Raji (cell line): ENCODE measurements at regions not wholly inside any gene's neighbourhood (a gene's known extent, or its start where the extent isn't known, plus 50 kb on each side); places are given as distances from the start of the nearest gene placed in this dataset.

Experiments used
- POLR2A ChIP-seq: IDR thresholded peaks from 2 replicates; pipeline ENCODE4 v1.6.1; 2011; ENCODE audit warnings: low read depth, low read length, control low read depth; ENCODE audit not compliant: insufficient read depth

DNA sequence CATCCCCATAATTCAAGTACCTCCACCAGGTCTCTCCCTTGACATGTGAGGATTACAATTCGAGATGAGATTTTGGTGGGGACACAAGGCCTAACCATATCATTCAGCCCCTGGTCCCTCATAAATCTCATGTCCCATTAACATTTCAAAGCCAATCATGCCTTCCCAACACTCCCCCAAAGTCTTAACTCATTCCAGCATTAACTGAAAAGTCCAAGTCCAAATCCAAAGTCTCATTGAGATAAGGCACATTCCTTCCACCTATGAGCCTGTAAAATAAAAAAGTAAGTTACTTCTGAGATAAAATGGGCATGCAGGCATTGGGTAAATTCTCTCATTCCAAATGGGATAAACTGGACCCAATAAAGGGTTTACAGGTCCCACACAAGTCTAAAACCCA is 849.7 kb downstream of the BCL11A start:
- TF ChIP-seq POLR2A, result no peak

DNA sequence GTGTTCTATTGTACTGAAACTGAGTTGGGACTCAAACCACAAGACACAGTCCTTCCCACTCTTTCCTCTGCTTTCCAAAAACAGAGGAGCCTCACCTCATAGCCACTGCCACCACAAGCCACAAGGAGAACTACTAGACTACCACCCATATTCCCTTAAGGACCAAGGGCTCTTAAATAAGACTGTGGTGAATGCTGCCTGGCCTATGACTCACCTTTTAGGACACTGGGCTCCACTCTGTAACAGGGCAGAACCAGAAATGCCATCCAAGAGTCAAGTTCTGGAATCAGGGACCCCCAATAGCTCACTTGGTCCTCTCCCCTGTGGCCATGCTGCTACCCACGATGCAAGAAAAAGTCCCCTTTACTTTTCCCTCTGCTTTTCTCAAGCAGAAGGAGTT is 851.4 kb downstream of the BCL11A start:
- no peak for TF ChIP-seq POLR2A

DNA sequence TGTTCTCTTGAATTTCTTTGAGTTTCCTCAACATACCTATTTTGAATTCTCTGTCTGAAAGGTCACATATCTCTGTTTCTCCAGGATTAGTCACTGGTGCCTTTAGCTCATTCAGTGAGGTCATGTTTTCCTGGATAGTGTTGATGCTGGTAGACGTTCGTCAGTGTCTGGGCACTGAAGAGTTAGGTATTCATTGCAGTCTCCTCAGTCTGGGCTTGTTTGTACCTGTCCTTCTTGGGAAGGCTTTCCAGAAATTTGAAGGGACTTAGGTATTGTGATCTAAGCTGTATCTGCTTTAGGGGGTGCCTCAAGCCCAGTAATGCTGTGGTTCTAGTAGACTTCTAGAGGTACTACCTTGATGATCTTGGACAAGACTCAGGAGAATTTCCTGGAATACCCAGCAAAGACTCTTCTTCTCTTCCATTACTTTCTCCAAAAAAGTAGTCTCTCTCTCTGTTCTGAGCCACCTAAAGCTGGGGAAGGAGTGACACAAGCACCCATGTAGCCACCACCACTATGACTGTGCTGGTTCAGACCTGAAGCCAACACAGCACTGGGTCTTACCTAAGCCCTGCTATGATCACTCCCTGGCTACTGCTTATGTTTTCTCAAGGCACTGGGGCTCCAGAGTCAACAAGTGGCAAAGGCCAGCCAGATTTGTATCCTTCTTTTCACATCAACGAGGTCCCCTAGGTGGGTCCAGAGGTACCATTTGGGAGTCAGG is 852.0 kb downstream of the BCL11A start:
- TF ChIP-seq POLR2A, result no peak

DNA sequence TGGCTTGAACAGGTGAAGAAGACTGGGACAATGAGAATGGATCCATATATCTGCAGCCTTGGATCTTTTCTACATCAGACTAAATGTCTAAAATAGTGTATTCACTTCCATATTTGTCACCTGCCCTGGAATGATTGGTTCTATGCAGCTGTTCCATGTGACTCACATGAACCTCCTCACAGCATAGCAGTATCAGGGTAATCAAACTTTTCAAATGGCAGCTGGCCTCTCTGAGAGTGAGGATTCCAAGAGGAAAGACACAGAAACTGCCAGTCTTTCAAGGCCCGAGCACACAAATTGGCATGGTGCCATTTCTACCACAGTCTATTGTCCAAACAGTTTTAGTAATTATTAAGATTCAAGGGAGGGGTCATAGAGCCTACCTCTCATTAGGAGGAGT is 859.3 kb downstream of the BCL11A start:
- TF ChIP-seq POLR2A, result no peak

DNA sequence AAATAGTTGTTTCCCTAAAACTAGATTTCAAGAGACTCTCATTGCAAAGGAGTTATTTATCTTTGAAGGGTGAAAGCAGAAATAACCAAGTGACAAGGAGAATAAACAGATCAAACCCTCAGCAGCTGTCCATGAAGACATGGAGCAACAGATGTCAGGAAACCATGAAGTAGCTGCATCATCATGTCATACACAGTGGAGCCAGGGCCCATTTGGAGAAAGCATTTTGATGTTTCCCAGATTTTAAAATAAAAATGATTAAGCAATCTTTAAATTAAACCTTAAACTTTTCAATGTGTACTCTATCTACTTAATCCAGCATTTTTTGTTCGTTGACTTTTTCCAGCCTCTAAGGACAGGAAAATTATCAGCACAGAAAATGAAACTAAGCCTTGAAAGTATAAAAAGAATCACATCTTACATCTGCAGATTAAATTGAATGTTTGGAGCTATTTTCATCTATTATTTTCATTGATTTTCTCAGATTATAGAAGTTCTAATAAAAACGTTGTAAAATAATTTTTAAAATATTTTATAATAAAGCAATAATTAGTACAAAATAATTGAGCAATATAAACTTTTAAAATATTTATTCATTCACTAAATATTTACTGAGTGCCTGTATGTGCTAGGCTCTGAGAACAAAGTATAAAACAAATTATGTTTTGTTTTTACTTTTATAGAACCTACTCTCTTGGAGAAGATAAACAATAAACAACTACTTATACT is 860.1 kb downstream of the BCL11A start:
- TF ChIP-seq POLR2A, result no peak

GRCh38 chr2:59691518-59692190 is 861.8 kb downstream of the BCL11A start:
- TF ChIP-seq POLR2A, result no peak

DNA sequence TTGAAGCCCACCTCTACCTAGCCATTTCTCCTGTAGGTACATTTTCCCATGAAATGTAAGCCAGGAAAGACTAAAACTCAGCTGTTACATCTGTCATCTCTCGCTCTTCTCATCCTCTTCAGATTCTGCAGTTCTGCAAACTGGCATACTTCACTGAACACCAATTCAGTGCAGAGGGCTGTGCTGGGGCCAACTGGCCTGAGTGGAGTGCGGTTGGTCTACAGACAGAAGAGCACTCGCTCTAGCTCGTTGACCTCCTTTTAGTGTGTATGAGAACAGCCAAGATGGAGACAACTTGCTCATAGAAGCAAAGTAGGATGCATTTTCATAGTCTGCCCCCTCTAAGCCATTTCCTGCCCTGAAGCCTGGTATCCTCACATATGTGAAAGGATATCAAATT is 862.6 kb downstream of the BCL11A start:
- no peak for TF ChIP-seq POLR2A

DNA sequence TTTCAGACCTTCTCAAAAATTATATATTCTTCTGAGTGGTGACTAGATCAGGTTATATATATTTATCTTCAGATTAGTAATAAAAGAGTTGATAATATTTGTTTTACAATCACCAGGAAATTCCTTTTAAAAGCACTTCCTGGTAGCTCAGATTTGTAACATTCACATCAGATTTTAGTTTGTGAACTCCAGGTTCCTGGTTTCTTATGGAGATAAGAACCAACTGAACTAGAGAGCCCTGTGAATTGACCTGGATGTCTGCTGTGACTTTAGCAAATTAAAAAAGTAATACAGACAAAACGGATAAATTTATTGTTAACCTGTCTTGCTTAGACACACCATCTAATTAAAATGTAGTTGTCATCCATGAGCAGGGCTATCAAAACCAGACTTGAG is 868.7 kb downstream of the BCL11A start:
- no peak for TF ChIP-seq POLR2A

- TF ChIP-seq POLR2A, result no peak
Measured at GRCh38 chr2:59684116-59684770, 869.2 kb downstream of the BCL11A start.

DNA sequence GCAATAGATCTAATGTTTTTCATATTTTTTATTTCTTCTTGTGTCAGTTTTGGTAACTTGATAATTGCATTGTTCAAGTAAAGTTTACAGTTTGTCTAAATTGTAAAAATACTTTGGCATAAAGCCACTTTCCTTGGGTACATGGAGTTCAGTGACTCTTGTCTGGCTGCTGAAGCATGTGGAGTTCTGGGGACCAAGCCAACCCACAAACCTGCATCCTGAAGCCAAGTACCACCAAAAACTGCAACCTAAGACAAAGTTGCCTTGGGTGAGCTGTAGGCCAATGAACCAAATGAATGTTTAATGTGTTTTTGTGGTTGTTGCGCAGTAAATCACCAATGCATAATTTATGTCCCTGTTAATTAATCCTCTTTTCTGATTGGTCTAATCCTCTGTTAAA is 872.6 kb downstream of the BCL11A start:
- no peak for TF ChIP-seq POLR2A

DNA sequence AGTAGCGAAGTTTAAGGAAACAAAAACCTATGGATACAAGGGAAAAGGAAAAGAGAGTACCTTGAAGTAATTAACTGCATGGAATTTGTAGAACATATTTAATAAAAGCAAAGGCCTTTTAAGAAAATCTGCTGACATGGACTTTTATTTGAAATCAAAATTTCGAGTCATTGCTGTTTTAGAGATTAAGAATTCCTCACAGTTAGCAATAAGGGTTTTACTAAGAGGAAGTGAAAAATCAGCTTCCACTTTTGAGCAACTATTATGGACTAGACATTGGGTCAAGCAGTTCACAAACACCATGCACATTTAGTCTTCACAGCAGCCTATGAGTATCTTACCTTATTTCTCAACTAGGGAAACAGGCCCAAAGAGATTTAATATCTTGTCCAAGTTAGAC is 876.3 kb downstream of the BCL11A start:
- TF ChIP-seq POLR2A, result no peak

GRCh38 chr2:59674100-59674499 is 879.4 kb downstream of the BCL11A start:
- TF ChIP-seq POLR2A, result no peak

DNA sequence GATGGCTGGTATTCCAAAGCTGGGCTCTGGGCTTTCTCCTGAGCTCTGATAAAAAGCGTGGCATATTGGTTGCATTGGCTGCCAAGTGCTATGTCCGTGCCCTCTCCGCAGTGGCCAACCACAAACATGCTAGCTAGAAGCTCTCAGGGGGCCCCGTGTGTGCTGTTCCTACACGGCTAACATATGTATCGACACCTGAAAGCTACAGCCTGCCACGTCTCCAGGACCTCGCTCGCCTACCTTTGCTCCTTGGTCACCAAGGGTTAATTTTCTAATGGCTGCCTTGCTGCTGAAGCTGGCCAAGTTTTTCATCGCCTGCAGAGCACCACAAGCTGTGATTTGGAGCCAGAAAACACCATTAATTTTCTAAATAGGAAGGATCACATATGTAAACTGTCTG is 888.4 kb downstream of the BCL11A start:
- no peak for TF ChIP-seq POLR2A

- TF ChIP-seq POLR2A, result no peak
Measured at GRCh38 chr2:59662127-59662861, 891.2 kb downstream of the BCL11A start.

GRCh38 chr2:59660262-59660661 is 893.2 kb downstream of the BCL11A start:
- TF ChIP-seq POLR2A, result no peak
